OCI-LY7 (cell line): ENCODE measurements at regions not wholly inside any gene's neighbourhood (a gene's known extent, or its start where the extent isn't known, plus 50 kb on each side); places are given as distances from the start of the nearest gene placed in this dataset.

ENCODE experiments used
- BruUV-seq: library from RNA; stranded (reverse); fragments of 400-500 nt; replicated peaks from 2 replicates; lab custom pipeline; 2021; lab: Mats Ljungman, UMichigan
- CTCF ChIA-PET: fragments of 300-600 bp; sonication (Branson Sonifier 250); formaldehyde crosslinking; loops from one replicate; lab custom pipeline; 2022; ENCODE audit warnings: antibody characterized with exemption; ENCODE audit not compliant: unreplicated experiment; lab: Charles Lee
- POLR2A ChIA-PET: fragments of 300-600 bp; sonication (Branson Sonifier 250); formaldehyde crosslinking; loops from one replicate; lab custom pipeline; 2022; ENCODE audit warnings: antibody characterized with exemption; lab: Charles Lee
- DNase-seq: peaks from one replicate; pipeline ENCODE4 v3.0.0-alpha.2; 2015; ENCODE audit warnings: low spot score
- H2AFZ ChIP-seq: fragments of 200-600 bp; sonication (generic), shearing (Covaris generic); 2 replicates; pipeline ENCODE4 v1.6.1; 2014; ENCODE audit warnings: mild to moderate bottlenecking, antibody characterized with exemption, low read length, moderate library complexity
- H3K27ac ChIP-seq: fragments of 200-600 bp; sonication (generic); 2 replicates; pipeline ENCODE4 v1.5.1; 2014; ENCODE audit warnings: mixed run types, low read depth, mild to moderate bottlenecking, moderate library complexity, low read length, inconsistent platforms; ENCODE audit not compliant: poor library complexity, severe bottlenecking
- H3K36me3 ChIP-seq: fragments of 200-600 bp; sonication (generic); 2 replicates; pipeline ENCODE4 v1.6.1; 2014; ENCODE audit warnings: mild to moderate bottlenecking, antibody characterized with exemption, low read length, moderate library complexity, mixed read lengths; ENCODE audit not compliant: insufficient read depth
- H3K4me1 ChIP-seq: fragments of 200-600 bp; sonication (generic); 2 replicates; pipeline ENCODE4 v1.5.1; 2014; ENCODE audit warnings: mild to moderate bottlenecking, low read length; ENCODE audit not compliant: insufficient read depth, poor library complexity, severe bottlenecking
- H3K4me2 ChIP-seq: fragments of 200-600 bp; sonication (generic); 2 replicates; pipeline ENCODE4 v1.6.1; 2014; ENCODE audit warnings: mild to moderate bottlenecking, low read length
- H3K4me3 ChIP-seq: fragments of 200-600 bp; sonication (generic); 2 replicates; pipeline ENCODE4 v1.5.1; 2014; ENCODE audit warnings: mild to moderate bottlenecking, low read depth, low read length; ENCODE audit not compliant: poor library complexity, severe bottlenecking
- H3K79me2 ChIP-seq: fragments of 200-600 bp; sonication (generic); 2 replicates; pipeline ENCODE4 v1.6.1; 2016; ENCODE audit warnings: low read depth, mild to moderate bottlenecking, low read length, moderate library complexity, mixed read lengths; ENCODE audit not compliant: insufficient read depth
- H3K9me2 ChIP-seq: fragments of 200-600 bp; sonication (generic); 2 replicates; pipeline ENCODE4 v1.6.1; 2016; ENCODE audit warnings: mild to moderate bottlenecking, low read length, mixed read lengths; ENCODE audit not compliant: insufficient read depth
- H3K9me3 ChIP-seq: fragments of 200-600 bp; sonication (generic); 2 replicates; pipeline ENCODE4 v1.6.1; 2014; ENCODE audit warnings: mild to moderate bottlenecking, mixed run types, low read length, mixed read lengths
- H4K20me1 ChIP-seq: fragments of 200-600 bp; sonication (generic); 2 replicates; pipeline ENCODE4 v1.6.1; 2014; ENCODE audit warnings: mild to moderate bottlenecking, antibody characterized with exemption, low read length, moderate library complexity, mixed read lengths; ENCODE audit not compliant: insufficient read depth
- CTCF ChIP-seq: fragments of 200-600 bp; sonication (generic); conservative IDR thresholded peaks from 2 replicates; pipeline ENCODE4 v1.5.1; 2014; ENCODE audit warnings: mild to moderate bottlenecking, antibody characterized with exemption, low read length, moderate library complexity, mixed read lengths
- EZH2phosphoT487 ChIP-seq: fragments of 200-600 bp; sonication (generic); IDR thresholded peaks from 2 replicates; pipeline ENCODE4 v1.6.1; 2018; ENCODE audit warnings: low read depth, borderline replicate concordance, mild to moderate bottlenecking, mixed run types, antibody characterized with exemption, low read length, moderate library complexity, mixed read lengths
- intact Hi-C: fragments of 100-400 bp; cut with micrococcal nuclease; formaldehyde crosslinking; loops from one replicate; pipeline ENCODE4 v1.10.0; 2022; ENCODE audit not compliant: unreplicated experiment

GRCh38 chr6:49342410-49342809 is 120.6 kb downstream of the MMUT start:
- no peaks in the 10 kb centered on the region for H3K9me2 ChIP-seq
- no TSS peak for BruUV-seq
- no peak overlapping the region for H3K4me3 ChIP-seq
- TF ChIP-seq CTCF (no peak), EZH2phosphoT487 (no peak)
- H3K9me3 ChIP-seq = no peaks in the 10 kb centered on the region
- no peaks in the 10 kb centered on the region for H3K36me3 ChIP-seq
- no peak overlapping the region for H2AFZ ChIP-seq
- H3K4me1 ChIP-seq = no peaks in the 10 kb centered on the region
- no peak overlapping the region for H3K27ac ChIP-seq
- CTCF ChIA-PET = no interaction called here
- no peaks in the 10 kb centered on the region for H3K79me2 ChIP-seq
- no peaks in the 10 kb centered on the region for H4K20me1 ChIP-seq
- no peak overlapping the region for H3K4me2 ChIP-seq
- no peak for DNase-seq
- POLR2A ChIA-PET = no interaction called here
- intact Hi-C loops = no loop called here

- Histone ChIP-seq H4K20me1 (no peaks in the 10 kb centered on the region), H3K9me3 (no peaks in the 10 kb centered on the region), H3K9me2 (no peaks in the 10 kb centered on the region), H3K4me2 (no peak overlapping the region), H3K27ac (no peak overlapping the region), H3K4me3 (no peak overlapping the region), H3K36me3 (no peaks in the 10 kb centered on the region), H2AFZ (no peak overlapping the region), H3K79me2 (no peaks in the 10 kb centered on the region), H3K4me1 (no peaks in the 10 kb centered on the region)
- TF ChIP-seq EZH2phosphoT487 = no peak
- TF ChIP-seq CTCF = no peak
- no peak for DNase-seq
- ChIA-PET POLR2A (no interaction called here), CTCF (no interaction called here)
- no TSS peak for BruUV-seq
- intact Hi-C loops = no loop called here
These were observed 121.2 kb downstream of the MMUT start for GRCh38 chr6:49341869-49342268.

DNA sequence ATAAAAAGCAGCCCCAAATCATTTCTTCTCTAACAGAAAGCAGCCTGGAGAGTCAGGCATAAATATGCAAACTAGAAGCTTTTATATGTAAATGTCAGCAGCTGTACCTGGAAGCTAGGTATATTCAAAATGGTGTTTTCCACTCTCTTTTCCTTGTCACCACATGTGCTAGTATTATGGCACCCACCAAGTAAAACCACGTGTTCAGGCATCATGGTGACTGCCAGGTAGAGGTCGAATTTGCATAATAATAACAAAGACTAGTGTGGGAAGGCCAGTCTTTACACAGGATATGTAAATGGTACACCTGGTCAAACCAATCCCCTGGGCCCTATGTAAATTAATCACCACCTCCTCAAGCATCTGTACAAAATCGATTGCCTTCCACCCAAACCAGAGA is 124.0 kb downstream of the MMUT start:
- intact Hi-C loops = no loop called here
- H3K4me1 ChIP-seq = no peaks in the 10 kb centered on the region
- no peak overlapping the region for H3K4me3 ChIP-seq
- no peak for TF ChIP-seq EZH2phosphoT487
- no peak for TF ChIP-seq CTCF
- no peak overlapping the region for H3K27ac ChIP-seq
- H3K36me3 ChIP-seq = no peaks in the 10 kb centered on the region
- POLR2A ChIA-PET = no interaction called here
- no peak overlapping the region for H2AFZ ChIP-seq
- H3K4me2 ChIP-seq = no peak overlapping the region
- H3K79me2 ChIP-seq = no peaks in the 10 kb centered on the region
- CTCF ChIA-PET = no interaction called here
- H4K20me1 ChIP-seq = no peaks in the 10 kb centered on the region
- no peaks in the 10 kb centered on the region for H3K9me3 ChIP-seq
- no TSS peak for BruUV-seq
- H3K9me2 ChIP-seq = no peaks in the 10 kb centered on the region
- DNase-seq = no peak
